OCI-LY7 (cell line): ENCODE measurements at regions not wholly inside any gene's neighbourhood (a gene's known extent, or its start where the extent isn't known, plus 50 kb on each side); places are given as distances from the start of the nearest gene placed in this dataset.

Experiments
- BruUV-seq: library from RNA; stranded (reverse); fragments of 400-500 nt; replicated peaks from 2 replicates; lab custom pipeline; 2021; lab: Mats Ljungman, UMichigan
- CTCF ChIA-PET: fragments of 300-600 bp; sonication (Branson Sonifier 250); formaldehyde crosslinking; loops from one replicate; lab custom pipeline; 2022; ENCODE audit warnings: antibody characterized with exemption; ENCODE audit not compliant: unreplicated experiment; lab: Charles Lee
- POLR2A ChIA-PET: fragments of 300-600 bp; sonication (Branson Sonifier 250); formaldehyde crosslinking; loops from one replicate; lab custom pipeline; 2022; ENCODE audit warnings: antibody characterized with exemption; lab: Charles Lee
- DNase-seq: peaks from one replicate; pipeline ENCODE4 v3.0.0-alpha.2; 2015; ENCODE audit warnings: low spot score
- H2AFZ ChIP-seq: fragments of 200-600 bp; sonication (generic), shearing (Covaris generic); 2 replicates; pipeline ENCODE4 v1.6.1; 2014; ENCODE audit warnings: mild to moderate bottlenecking, antibody characterized with exemption, low read length, moderate library complexity
- H3K27ac ChIP-seq: fragments of 200-600 bp; sonication (generic); 2 replicates; pipeline ENCODE4 v1.5.1; 2014; ENCODE audit warnings: mixed run types, low read depth, mild to moderate bottlenecking, moderate library complexity, low read length, inconsistent platforms; ENCODE audit not compliant: poor library complexity, severe bottlenecking
- H3K36me3 ChIP-seq: fragments of 200-600 bp; sonication (generic); 2 replicates; pipeline ENCODE4 v1.6.1; 2014; ENCODE audit warnings: mild to moderate bottlenecking, antibody characterized with exemption, low read length, moderate library complexity, mixed read lengths; ENCODE audit not compliant: insufficient read depth
- H3K4me1 ChIP-seq: fragments of 200-600 bp; sonication (generic); 2 replicates; pipeline ENCODE4 v1.5.1; 2014; ENCODE audit warnings: mild to moderate bottlenecking, low read length; ENCODE audit not compliant: insufficient read depth, poor library complexity, severe bottlenecking
- H3K4me2 ChIP-seq: fragments of 200-600 bp; sonication (generic); 2 replicates; pipeline ENCODE4 v1.6.1; 2014; ENCODE audit warnings: mild to moderate bottlenecking, low read length
- H3K4me3 ChIP-seq: fragments of 200-600 bp; sonication (generic); 2 replicates; pipeline ENCODE4 v1.5.1; 2014; ENCODE audit warnings: mild to moderate bottlenecking, low read depth, low read length; ENCODE audit not compliant: poor library complexity, severe bottlenecking
- H3K79me2 ChIP-seq: fragments of 200-600 bp; sonication (generic); 2 replicates; pipeline ENCODE4 v1.6.1; 2016; ENCODE audit warnings: low read depth, mild to moderate bottlenecking, low read length, moderate library complexity, mixed read lengths; ENCODE audit not compliant: insufficient read depth
- H3K9me2 ChIP-seq: fragments of 200-600 bp; sonication (generic); 2 replicates; pipeline ENCODE4 v1.6.1; 2016; ENCODE audit warnings: mild to moderate bottlenecking, low read length, mixed read lengths; ENCODE audit not compliant: insufficient read depth
- H3K9me3 ChIP-seq: fragments of 200-600 bp; sonication (generic); 2 replicates; pipeline ENCODE4 v1.6.1; 2014; ENCODE audit warnings: mild to moderate bottlenecking, mixed run types, low read length, mixed read lengths
- H4K20me1 ChIP-seq: fragments of 200-600 bp; sonication (generic); 2 replicates; pipeline ENCODE4 v1.6.1; 2014; ENCODE audit warnings: mild to moderate bottlenecking, antibody characterized with exemption, low read length, moderate library complexity, mixed read lengths; ENCODE audit not compliant: insufficient read depth
- CTCF ChIP-seq: fragments of 200-600 bp; sonication (generic); conservative IDR thresholded peaks from 2 replicates; pipeline ENCODE4 v1.5.1; 2014; ENCODE audit warnings: mild to moderate bottlenecking, antibody characterized with exemption, low read length, moderate library complexity, mixed read lengths
- EZH2phosphoT487 ChIP-seq: fragments of 200-600 bp; sonication (generic); IDR thresholded peaks from 2 replicates; pipeline ENCODE4 v1.6.1; 2018; ENCODE audit warnings: low read depth, borderline replicate concordance, mild to moderate bottlenecking, mixed run types, antibody characterized with exemption, low read length, moderate library complexity, mixed read lengths
- intact Hi-C: fragments of 100-400 bp; cut with micrococcal nuclease; formaldehyde crosslinking; loops from one replicate; pipeline ENCODE4 v1.10.0; 2022; ENCODE audit not compliant: unreplicated experiment

DNA sequence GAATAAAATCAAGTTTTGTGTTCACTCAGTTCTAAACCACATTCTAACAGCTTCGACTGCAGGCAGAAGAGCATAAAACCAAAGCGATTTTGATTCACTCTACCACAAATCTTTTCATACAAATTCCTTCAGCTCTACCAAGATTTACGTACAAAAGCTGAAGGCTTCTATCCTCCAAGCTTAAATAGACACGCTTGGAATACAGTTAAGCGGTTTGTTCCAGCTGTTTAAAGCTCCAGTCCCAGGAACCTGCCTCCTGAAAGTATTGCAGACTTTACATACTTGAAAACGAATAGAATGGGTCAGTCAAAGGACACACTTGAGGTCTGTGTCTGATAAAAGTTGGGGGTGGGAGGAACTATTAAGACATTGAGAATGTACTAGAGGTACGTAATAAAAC lies 102.9 kb downstream of the MPP7 start:
- DNase-seq = no peak
- Histone ChIP-seq H3K4me2 (no peak overlapping the region), H3K4me3 (no peak overlapping the region), H3K36me3 (no peaks in the 10 kb centered on the region), H3K27ac (no peak overlapping the region), H3K9me3 (no peaks in the 10 kb centered on the region), H3K9me2 (no peaks in the 10 kb centered on the region), H3K79me2 (no peaks in the 10 kb centered on the region), H3K4me1 (no peaks in the 10 kb centered on the region), H4K20me1 (no peaks in the 10 kb centered on the region), H2AFZ (no peak overlapping the region)
- no peak for TF ChIP-seq EZH2phosphoT487
- no peak for TF ChIP-seq CTCF
- ChIA-PET CTCF (no interaction called here), POLR2A (no interaction called here)
- intact Hi-C loops = no loop called here
- BruUV-seq = no TSS peak

- no peak overlapping the region for H3K27ac ChIP-seq
- no peak for TF ChIP-seq CTCF
- TF ChIP-seq EZH2phosphoT487 = no peak
- no peaks in the 10 kb centered on the region for H3K36me3 ChIP-seq
- BruUV-seq = no TSS peak
- intact Hi-C loops = no loop called here
- no peak for DNase-seq
- ChIA-PET POLR2A (no interaction called here), CTCF (no interaction called here)
- no peak overlapping the region for H3K4me3 ChIP-seq
- H3K9me3 ChIP-seq = no peaks in the 10 kb centered on the region
- no peaks in the 10 kb centered on the region for H3K79me2 ChIP-seq
- H3K4me2 ChIP-seq = no peak overlapping the region
- 0 out of 2 replicates have a peak, but pooled peaks cover 3% of the 10 kb centered on the region for H3K9me2 ChIP-seq
- no peak overlapping the region for H2AFZ ChIP-seq
- no peaks in the 10 kb centered on the region for H3K4me1 ChIP-seq
- H4K20me1 ChIP-seq = peaks cover 5% of the 10 kb centered on the region; the same call in 1 of the 2 replicates
Observed at GRCh38 chr10:28190196-28190595, 112.7 kb downstream of the MPP7 start.

GRCh38 chr10:28188526-28188925 lies 114.3 kb downstream of the MPP7 start:
- H3K4me1 ChIP-seq = no peaks in the 10 kb centered on the region
- intact Hi-C loops = no loop called here
- 0 out of 2 replicates have a peak, but pooled peaks cover 3% of the 10 kb centered on the region for H3K9me2 ChIP-seq
- no TSS peak for BruUV-seq
- H3K79me2 ChIP-seq = no peaks in the 10 kb centered on the region
- TF ChIP-seq CTCF (no peak), EZH2phosphoT487 (no peak)
- POLR2A ChIA-PET = interaction anchor here (0.8 kb wide), 1 partner anchor 187 kb away, joined by 3 read pairs; no protein-coding TSS in a partner anchor
- H4K20me1 ChIP-seq = peaks cover 5% of the 10 kb centered on the region; the same call in 1 of the 2 replicates
- CTCF ChIA-PET = no interaction called here
- H3K36me3 ChIP-seq = no peaks in the 10 kb centered on the region
- DNase-seq = no peak
- H3K4me3 ChIP-seq = no peak overlapping the region
- H3K4me2 ChIP-seq = no peak overlapping the region
- H2AFZ ChIP-seq = no peak overlapping the region
- no peaks in the 10 kb centered on the region for H3K9me3 ChIP-seq
- H3K27ac ChIP-seq = no peak overlapping the region
